ENCODE measurements at regions not wholly inside any gene's neighbourhood (a gene's known extent, or its start where the extent isn't known, plus 50 kb on each side); places are given as distances from the start of the nearest gene placed in this dataset.
"Not testable (repeated sequence)": the region's sequence is repeated elsewhere in the genome, so short reads cannot be mapped to it uniquely, and the experiment has no call there.

- H3K36me3 ChIP-seq (replicated peaks in 1 of 2; ENCODE audit: control insufficient read depth in 1 of 2, insufficient read depth in 2 of 2, low read length in 2 of 2); CTCF ChIA-PET (ENCODE audit: low intra/inter-chr PET ratio, low total read pairs); intact Hi-C loops (cut with micrococcal nuclease; ENCODE audit: unreplicated experiment); H3K9ac ChIP-seq (ENCODE audit: insufficient read depth, low read depth, low read length); H3K4me2 ChIP-seq (ENCODE audit: low read depth, low read length); H3K4me3 ChIP-seq (replicated peaks in 1 of 3; ENCODE audit: insufficient read depth in 1 of 3, low read depth in 2 of 3, low read length in 3 of 3); BruUV-seq (replicated peaks); H2AFZ ChIP-seq (ENCODE audit: low read length); ATAC-seq; in situ Hi-C loops (cut with HindIII; ENCODE audit: extremely low pct_ligation_motif_present, low pct_unique_long_range_greater_than_20kb); POLR2A ChIA-PET; FAIRE-seq; H3K4me1 ChIP-seq (ENCODE audit: insufficient read depth, low read length); H3K79me2 ChIP-seq (ENCODE audit: insufficient read depth, low read length); H4K20me1 ChIP-seq (ENCODE audit: insufficient read depth, low read length); H3K27ac ChIP-seq (ENCODE audit: extremely low read length, insufficient read depth, low read length); H3K27me3 ChIP-seq (ENCODE audit: control insufficient read depth in 1 of 2, insufficient read depth in 2 of 2, low read length in 2 of 2); DNase-seq (ENCODE audit: low spot score): not testable (repeated sequence)
- WGBS (ENCODE audit: low lambda C conversion rate) = 0% methylated on average over 1 of the region's 1 CpG
- H3K9me3 ChIP-seq (ENCODE audit: low read length) = peaks cover 12% of the 10 kb centered on the region; the same call in 1 of the 2 replicates
Measured at GRCh38 chr4:49229243-49229642, 243.2 kb downstream of the CWH43 start.

GRCh38 chr4:49229713-49230112 is 243.6 kb downstream of the CWH43 start:
- H2AFZ ChIP-seq (ENCODE audit: low read length); FAIRE-seq; CTCF ChIA-PET (ENCODE audit: low intra/inter-chr PET ratio, low total read pairs); in situ Hi-C loops (cut with HindIII; ENCODE audit: extremely low pct_ligation_motif_present, low pct_unique_long_range_greater_than_20kb); H3K4me2 ChIP-seq (ENCODE audit: low read depth, low read length); BruUV-seq (replicated peaks); H3K4me1 ChIP-seq (ENCODE audit: insufficient read depth, low read length); H3K79me2 ChIP-seq (ENCODE audit: insufficient read depth, low read length); H3K9ac ChIP-seq (ENCODE audit: insufficient read depth, low read depth, low read length); H3K36me3 ChIP-seq (replicated peaks in 1 of 2; ENCODE audit: control insufficient read depth in 1 of 2, insufficient read depth in 2 of 2, low read length in 2 of 2); intact Hi-C loops (cut with micrococcal nuclease; ENCODE audit: unreplicated experiment); DNase-seq (ENCODE audit: low spot score); H3K27me3 ChIP-seq (ENCODE audit: control insufficient read depth in 1 of 2, insufficient read depth in 2 of 2, low read length in 2 of 2); H4K20me1 ChIP-seq (ENCODE audit: insufficient read depth, low read length); ATAC-seq; H3K4me3 ChIP-seq (replicated peaks in 1 of 3; ENCODE audit: insufficient read depth in 1 of 3, low read depth in 2 of 3, low read length in 3 of 3); H3K27ac ChIP-seq (ENCODE audit: extremely low read length, insufficient read depth, low read length); POLR2A ChIA-PET: not testable (repeated sequence)
- H3K9me3 ChIP-seq (ENCODE audit: low read length) = peaks cover 12% of the 10 kb centered on the region; the same call in 1 of the 2 replicates
- WGBS (ENCODE audit: low lambda C conversion rate) = 6% methylated on average over 6 of the region's 6 CpGs

GRCh38 chr4:49233346-49233745 is 247.3 kb downstream of the CWH43 start:
- FAIRE-seq; H3K27ac ChIP-seq (ENCODE audit: extremely low read length, insufficient read depth, low read length); in situ Hi-C loops (cut with HindIII; ENCODE audit: extremely low pct_ligation_motif_present, low pct_unique_long_range_greater_than_20kb); ATAC-seq; H4K20me1 ChIP-seq (ENCODE audit: insufficient read depth, low read length); H3K4me2 ChIP-seq (ENCODE audit: low read depth, low read length); BruUV-seq (replicated peaks); POLR2A ChIA-PET; H3K27me3 ChIP-seq (ENCODE audit: control insufficient read depth in 1 of 2, insufficient read depth in 2 of 2, low read length in 2 of 2); intact Hi-C loops (cut with micrococcal nuclease; ENCODE audit: unreplicated experiment); CTCF ChIA-PET (ENCODE audit: low intra/inter-chr PET ratio, low total read pairs); H2AFZ ChIP-seq (ENCODE audit: low read length); H3K9ac ChIP-seq (ENCODE audit: insufficient read depth, low read depth, low read length); H3K4me3 ChIP-seq (replicated peaks in 1 of 3; ENCODE audit: insufficient read depth in 1 of 3, low read depth in 2 of 3, low read length in 3 of 3); DNase-seq (ENCODE audit: low spot score); H3K4me1 ChIP-seq (ENCODE audit: insufficient read depth, low read length); H3K79me2 ChIP-seq (ENCODE audit: insufficient read depth, low read length); H3K36me3 ChIP-seq (replicated peaks in 1 of 2; ENCODE audit: control insufficient read depth in 1 of 2, insufficient read depth in 2 of 2, low read length in 2 of 2): not testable (repeated sequence)
- peaks cover 23% of the 10 kb centered on the region; the same call in 1 of the 2 replicates for H3K9me3 ChIP-seq (ENCODE audit: low read length)
- 0% methylated on average over 2 of the region's 3 CpGs for WGBS (ENCODE audit: low lambda C conversion rate)

- CTCF ChIA-PET (ENCODE audit: low intra/inter-chr PET ratio, low total read pairs); H4K20me1 ChIP-seq (ENCODE audit: insufficient read depth, low read length); in situ Hi-C loops (cut with HindIII; ENCODE audit: extremely low pct_ligation_motif_present, low pct_unique_long_range_greater_than_20kb); H3K4me1 ChIP-seq (ENCODE audit: insufficient read depth, low read length); BruUV-seq (replicated peaks); H3K4me2 ChIP-seq (ENCODE audit: low read depth, low read length); DNase-seq (ENCODE audit: low spot score); H3K79me2 ChIP-seq (ENCODE audit: insufficient read depth, low read length); FAIRE-seq; H3K9ac ChIP-seq (ENCODE audit: insufficient read depth, low read depth, low read length); intact Hi-C loops (cut with micrococcal nuclease; ENCODE audit: unreplicated experiment); H3K27ac ChIP-seq (ENCODE audit: extremely low read length, insufficient read depth, low read length); POLR2A ChIA-PET; H2AFZ ChIP-seq (ENCODE audit: low read length); H3K36me3 ChIP-seq (replicated peaks in 1 of 2; ENCODE audit: control insufficient read depth in 1 of 2, insufficient read depth in 2 of 2, low read length in 2 of 2); ATAC-seq; H3K4me3 ChIP-seq (replicated peaks in 1 of 3; ENCODE audit: insufficient read depth in 1 of 3, low read depth in 2 of 3, low read length in 3 of 3); H3K27me3 ChIP-seq (ENCODE audit: control insufficient read depth in 1 of 2, insufficient read depth in 2 of 2, low read length in 2 of 2): not testable (repeated sequence)
- 0% methylated on average over 1 of the region's 1 CpG for WGBS (ENCODE audit: low lambda C conversion rate)
- H3K9me3 ChIP-seq (ENCODE audit: low read length) = peaks cover 23% of the 10 kb centered on the region; the same call in 1 of the 2 replicates
Measured at GRCh38 chr4:49233749-49234148, 247.7 kb downstream of the CWH43 start.
